GM19328 (cell line): ENCODE measurements at regions not wholly inside any gene's neighbourhood (a gene's known extent, or its start where the extent isn't known, plus 50 kb on each side); places are given as distances from the start of the nearest gene placed in this dataset.
"Not testable (repeated sequence)": the region's sequence is repeated elsewhere in the genome, so short reads cannot be mapped to it uniquely, and the experiment has no call there.

Source experiments
- ATAC-seq: cut with Tn5 transposase; IDR thresholded peaks from one replicate; pipeline ENCODE4 v1.9.1; 2021; ENCODE audit warnings: mild to moderate bottlenecking, moderate library complexity; ENCODE audit not compliant: unreplicated experiment

- no peak for ATAC-seq
These were observed 699.0 kb upstream of the LUZP2 start for GRCh38 chr11:23797624-23798419.

DNA sequence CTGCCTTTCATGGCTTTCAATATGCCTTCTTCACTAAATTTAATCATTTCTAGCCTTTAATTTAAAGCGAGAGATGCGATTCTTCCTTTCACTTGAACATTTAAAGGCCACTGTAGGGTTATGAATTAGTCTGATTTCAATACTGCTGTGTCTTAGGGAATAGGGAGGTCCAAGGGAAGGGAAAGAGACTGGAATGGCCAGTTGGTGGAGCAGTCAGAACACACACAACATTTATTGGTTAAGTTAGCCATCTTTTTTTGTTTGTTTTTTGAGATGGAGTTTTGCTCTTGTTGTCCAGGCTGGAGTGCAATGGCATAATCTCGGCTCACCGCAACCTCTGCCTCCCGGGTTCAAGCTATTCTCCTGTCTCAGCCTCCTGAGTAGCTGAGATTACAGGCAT, 662.5 kb upstream of the LUZP2 start:
- ATAC-seq: not testable (repeated sequence)

GRCh38 chr11:23836981-23837380, 659.9 kb upstream of the LUZP2 start:
- ATAC-seq: no peak

DNA sequence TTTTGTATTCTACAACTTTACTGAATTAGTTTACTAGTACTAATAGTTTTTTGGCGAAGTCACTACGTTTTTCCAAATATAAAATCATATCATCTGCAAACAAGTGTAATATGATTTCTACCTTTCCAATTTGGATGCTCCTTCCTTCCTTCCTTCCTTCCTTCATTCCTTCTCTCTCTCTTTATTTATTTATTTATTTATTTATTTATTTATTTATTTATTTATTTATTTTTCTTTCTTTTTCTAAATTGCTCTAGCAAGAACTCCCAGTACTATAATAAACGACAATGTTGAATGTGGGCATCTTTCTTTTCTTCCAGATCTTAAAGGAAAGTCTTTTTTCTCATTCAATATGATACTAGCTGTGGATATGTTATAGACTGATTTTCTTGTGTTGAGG, 656.0 kb upstream of the LUZP2 start:
- ATAC-seq: no peak

DNA sequence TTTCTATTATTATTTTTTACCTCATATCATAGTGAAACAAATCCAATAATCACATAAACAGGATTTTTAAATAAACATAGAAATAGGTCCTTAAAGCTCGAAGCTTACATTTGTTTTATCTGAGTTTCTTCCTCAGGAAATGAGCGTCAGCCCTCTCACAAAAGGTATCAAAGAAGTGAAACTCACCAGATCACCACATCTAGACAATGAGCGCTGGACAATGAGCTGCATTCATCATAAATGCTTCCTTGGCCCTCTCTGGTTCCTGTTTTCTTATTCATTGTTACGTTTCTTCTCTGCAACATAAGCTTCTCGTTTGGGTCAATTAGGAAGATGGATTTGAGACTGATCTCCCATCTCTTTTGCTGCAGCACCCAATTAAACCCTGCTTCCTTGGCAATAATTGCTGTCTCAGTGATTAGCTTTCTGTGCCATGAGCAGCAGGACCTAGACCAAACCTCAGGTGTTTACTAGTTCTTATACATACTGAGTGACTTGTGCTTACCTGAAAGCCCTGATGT, 649.9 kb upstream of the LUZP2 start:
- ATAC-seq: no peak

GRCh38 chr11:23851216-23851615, 645.6 kb upstream of the LUZP2 start:
- no peak for ATAC-seq

GRCh38 chr11:23856654-23857053, 640.2 kb upstream of the LUZP2 start:
- no peak for ATAC-seq

GRCh38 chr11:23859087-23859486, 637.8 kb upstream of the LUZP2 start:
- no peak for ATAC-seq

DNA sequence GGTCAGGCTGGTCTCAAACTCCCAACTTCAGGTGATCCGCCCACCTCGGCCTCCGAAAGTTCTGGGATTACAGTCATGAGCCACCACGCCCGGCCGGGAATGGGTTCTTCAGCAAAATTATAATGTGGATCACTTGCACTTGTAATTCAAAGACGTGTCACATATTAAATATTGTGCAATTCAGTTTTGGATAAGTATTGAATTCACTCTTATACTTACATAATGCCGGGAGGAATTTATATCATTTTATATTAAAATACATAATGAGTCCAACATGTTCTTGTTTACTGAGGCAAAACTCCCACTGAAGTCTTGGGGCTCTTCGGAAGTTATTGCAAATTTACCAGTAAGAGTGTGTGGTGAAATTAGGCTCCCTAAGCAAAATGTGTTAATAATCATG, 635.2 kb upstream of the LUZP2 start:
- no peak for ATAC-seq

- no peak for ATAC-seq
These were observed 631.4 kb upstream of the LUZP2 start for GRCh38 chr11:23865341-23865975.

DNA sequence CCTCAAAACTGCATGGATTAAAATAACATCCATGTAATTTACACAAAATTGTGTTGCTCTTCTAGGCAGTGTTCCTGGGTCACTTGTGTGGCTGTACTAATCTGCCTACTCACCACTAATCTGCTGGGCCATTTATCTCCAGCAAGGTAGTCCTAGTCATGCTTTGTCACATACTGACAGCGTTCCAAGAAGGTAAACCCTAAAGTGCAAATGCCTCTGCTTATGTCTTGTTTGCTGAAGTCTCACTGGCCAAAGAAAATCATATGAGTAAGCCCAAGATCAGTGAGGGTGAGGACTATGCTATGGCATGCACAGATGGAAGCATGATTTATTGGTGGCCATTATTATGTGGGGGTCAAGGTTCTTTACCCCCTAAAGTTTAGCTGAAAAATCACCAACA, 630.2 kb upstream of the LUZP2 start:
- no peak for ATAC-seq

GRCh38 chr11:23869671-23870070, 627.2 kb upstream of the LUZP2 start:
- no peak for ATAC-seq

DNA sequence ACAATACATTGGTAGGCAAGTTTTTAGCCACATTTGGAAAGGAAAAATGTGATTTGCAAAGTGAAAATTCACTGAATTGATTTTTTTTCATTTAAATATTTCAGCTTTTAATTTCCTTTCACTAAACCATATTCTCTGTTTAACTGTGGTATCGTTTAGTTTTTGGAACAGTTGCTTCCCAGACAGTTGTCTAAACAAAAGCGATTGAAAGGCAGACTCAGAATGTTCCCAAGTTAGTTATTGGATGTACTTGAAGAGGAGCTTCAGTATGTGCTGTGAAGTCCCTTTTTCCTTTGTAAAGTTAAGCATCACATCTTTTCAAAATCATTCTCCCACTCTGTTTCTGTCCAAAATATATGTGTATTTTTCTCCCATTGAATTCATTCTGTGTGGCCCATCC, 623.4 kb upstream of the LUZP2 start:
- no peak for ATAC-seq

DNA sequence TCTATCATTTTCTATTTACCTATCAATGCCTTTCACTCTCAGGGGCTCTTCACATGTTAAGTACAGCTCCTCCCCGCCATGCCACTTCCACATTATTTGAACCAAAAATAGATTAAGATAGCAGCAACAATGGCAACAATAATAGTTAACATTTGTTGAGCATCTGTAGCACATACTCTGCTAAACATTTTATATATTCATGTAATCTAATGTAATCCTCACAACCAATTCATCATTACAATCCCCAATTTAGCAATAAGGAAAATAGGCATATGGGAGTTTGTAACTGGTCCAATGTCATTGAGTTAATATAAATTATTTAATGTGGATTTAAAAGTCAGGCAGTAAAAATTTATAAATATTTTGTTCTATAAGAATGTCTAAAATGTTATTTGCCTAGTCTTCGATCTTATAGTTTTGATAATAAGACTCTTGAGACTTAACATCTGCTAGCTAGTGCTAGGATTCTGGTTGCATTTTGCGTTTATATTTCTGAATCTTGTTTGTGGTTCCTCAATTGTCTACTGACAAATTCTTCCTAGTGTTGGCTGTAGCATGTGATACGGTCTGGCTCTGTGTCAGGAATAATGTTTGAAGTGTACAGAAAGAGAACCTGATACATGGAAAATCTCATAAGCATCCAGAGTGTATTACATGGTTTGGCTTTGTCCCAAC, 621.5 kb upstream of the LUZP2 start:
- no peak for ATAC-seq

DNA sequence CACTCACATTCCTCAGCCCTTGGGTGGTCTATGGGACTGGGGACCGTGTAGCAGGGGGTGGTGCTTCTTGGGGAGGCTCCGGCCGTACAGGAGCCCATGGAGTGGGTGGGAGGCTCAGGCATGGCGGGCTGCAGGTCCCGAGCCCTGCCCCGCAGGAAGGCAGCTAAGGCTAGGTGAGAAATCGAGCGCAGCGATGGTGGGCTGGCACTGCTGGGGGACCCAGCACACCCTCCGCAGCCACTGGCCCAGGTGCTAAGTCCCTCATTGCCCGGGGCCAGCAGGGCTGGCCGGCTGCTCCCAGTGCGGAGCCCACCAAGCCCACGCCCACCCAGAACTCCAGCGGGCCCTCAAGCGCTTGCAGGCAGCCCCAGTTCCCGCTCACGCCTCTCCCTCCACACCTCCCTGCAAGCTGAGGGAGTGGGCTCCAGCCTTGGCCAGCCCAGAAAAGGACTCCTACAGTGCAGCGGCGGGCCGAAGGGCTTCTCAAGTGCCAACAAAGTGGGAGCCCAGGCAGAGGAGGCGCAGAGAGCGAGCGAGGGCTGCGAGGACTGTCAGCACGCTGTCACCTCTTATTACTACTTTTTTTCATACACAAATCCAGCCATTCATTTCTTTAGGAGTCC, 613.3 kb upstream of the LUZP2 start:
- ATAC-seq: not testable (repeated sequence)

GRCh38 chr11:23884341-23884740, 612.5 kb upstream of the LUZP2 start:
- ATAC-seq: no peak

DNA sequence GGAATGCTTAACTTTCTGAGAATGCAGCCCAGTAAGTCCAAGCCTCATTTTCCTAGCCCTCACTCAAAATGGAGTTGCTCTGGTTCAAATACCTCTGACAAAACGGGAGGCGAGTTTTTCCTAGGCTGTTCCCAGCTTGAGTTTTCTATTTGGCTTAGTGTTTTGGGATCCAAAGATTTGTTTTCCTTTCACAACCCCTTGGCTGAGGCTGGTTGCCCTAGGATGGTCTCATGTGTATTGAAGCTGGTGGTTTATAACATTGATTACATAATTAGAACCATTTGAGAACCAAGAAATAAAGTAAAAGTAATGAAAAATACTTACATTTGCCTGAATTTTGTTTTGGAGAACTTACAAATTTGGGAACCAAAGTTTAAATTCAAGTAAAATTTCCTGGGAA, 611.1 kb upstream of the LUZP2 start:
- ATAC-seq: no peak

DNA sequence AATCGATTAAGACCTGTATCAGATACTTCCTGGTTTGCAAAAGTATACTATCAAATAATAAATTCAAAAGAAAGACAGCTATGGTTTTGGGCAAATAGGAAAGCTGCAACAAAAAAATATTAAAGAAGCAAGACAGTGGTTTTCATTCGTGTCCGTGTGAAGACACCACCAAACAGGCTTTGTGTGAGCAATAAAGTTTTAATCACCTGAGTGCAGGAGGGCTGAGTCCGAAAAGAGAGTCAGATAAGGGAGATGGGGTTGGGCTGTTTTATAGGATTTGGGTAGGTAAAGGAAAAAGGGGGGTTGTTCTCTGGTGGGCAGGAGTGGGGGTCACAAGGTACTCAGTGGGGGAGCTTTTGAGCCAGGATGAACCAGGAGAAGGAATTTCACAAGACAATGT, 609.7 kb upstream of the LUZP2 start:
- not testable (repeated sequence) for ATAC-seq

DNA sequence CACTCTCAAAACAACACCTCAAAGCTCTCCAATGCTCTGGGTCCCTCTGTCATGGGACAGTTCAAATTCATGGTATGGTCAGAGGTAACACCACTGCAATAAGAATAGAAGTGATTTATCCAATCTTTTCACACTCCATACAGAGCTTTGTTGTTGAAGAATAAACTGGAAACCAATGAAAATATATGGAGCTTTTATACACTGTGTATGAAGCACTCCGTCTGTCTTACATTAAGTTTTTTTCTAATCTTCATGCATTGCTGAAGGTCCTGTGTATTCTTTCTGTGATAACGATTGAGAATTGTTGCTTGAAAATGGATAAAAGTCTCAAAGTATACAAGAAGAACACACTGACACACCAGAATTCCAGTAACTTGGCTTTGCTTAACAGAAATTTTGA, 603.7 kb upstream of the LUZP2 start:
- no peak for ATAC-seq

DNA sequence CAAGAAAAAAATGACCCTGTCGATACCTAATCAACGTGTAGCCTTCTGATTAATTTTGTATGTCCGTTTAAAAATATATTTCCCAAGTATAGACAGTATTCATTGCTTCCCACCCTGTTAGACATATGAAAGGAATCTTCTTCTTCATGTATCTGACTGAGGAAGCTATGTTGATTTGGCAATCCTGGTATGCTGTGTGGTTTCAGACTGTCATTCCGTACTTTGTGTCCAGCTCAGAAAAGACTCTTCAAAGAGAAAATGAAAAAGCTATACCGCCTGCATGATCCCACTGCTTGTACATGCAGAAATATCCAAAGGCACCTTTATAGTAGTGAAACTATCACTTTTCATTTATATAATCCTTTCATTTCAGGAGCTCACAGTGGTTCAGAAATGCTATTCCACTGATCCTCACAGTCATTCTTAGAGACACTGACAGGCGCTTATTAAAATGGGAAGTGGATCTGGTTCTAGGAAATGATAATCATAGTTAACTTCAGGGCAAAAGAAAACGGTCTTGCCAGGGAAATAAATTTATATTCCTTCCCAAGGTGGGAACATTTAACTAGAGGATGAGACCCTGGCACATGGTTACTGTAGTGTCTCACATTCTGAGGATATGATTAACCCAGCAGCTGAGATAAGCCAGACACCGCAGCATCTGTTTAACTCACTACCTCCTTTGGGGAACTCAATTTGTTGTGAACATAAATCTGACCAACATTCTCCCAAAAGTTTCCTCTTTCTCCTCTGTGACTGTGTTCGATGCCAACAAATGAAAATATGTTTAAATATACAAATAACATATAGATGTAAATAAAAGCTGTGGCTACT, 599.2 kb upstream of the LUZP2 start:
- ATAC-seq: no peak
